K562 (cell line): ENCODE measurements at regions not wholly inside any gene's neighbourhood (a gene's known extent, or its start where the extent isn't known, plus 50 kb on each side); places are given as distances from the start of the nearest gene placed in this dataset.
A peak's percentile ranks its signal among the peaks of the same experiment; 100 is the strongest.

ENCODE experiments used
- BCOR ChIP-seq: fragments of 450-650 bp; IDR thresholded peaks from 2 replicates; pipeline ENCODE4 v1.6.1; 2016
- CCAR2 ChIP-seq: fragments of 200-400 bp; formaldehyde crosslinking; IDR thresholded peaks from 2 replicates; pipeline ENCODE4 v1.6.1; 2017; ENCODE audit warnings: mild to moderate bottlenecking, low read depth, low read length
- CREM ChIP-seq: IDR thresholded peaks from 2 replicates; pipeline ENCODE4 v1.6.1; 2014; ENCODE audit warnings: antibody characterized with exemption, low read depth
- ETS2 ChIP-seq: IDR thresholded peaks from 2 replicates; pipeline ENCODE4 v1.6.1; 2016; ENCODE audit warnings: borderline replicate concordance, missing genetic modification characterization, mild to moderate bottlenecking, moderate library complexity, missing compliant biosample characterization; ENCODE audit not compliant: poor library complexity, severe bottlenecking
- FIP1L1 ChIP-seq: fragments of 200-400 bp; formaldehyde crosslinking; IDR thresholded peaks from 2 replicates; pipeline ENCODE4 v1.6.1; 2018; ENCODE audit warnings: mild to moderate bottlenecking, low read depth, low read length; ENCODE audit not compliant: poor library complexity, severe bottlenecking
- FOXP1 ChIP-seq: sonication (generic); formaldehyde crosslinking; IDR thresholded peaks from 2 replicates; pipeline ENCODE4 v1.8.0; 2022; ENCODE audit warnings: mild to moderate bottlenecking, missing genetic modification reagents
- GATAD2A ChIP-seq: fragments of 450-650 bp; IDR thresholded peaks from 2 replicates; pipeline ENCODE4 v1.6.1; 2017
- HDAC1 ChIP-seq, 2 experiments: fragments of 450-650 bp; IDR thresholded peaks; 2 replicates each; pipeline ENCODE4 v1.6.1; 2016 to 2017; ENCODE audit warnings: inconsistent platforms in 1 of 2, mild to moderate bottlenecking in 1 of 2, moderate library complexity in 1 of 2
- HIVEP1 ChIP-seq: fragments of 250-450 bp; sonication (Bioruptor Pico); IDR thresholded peaks from 2 replicates; pipeline ENCODE4 v1.4.0; 2020; ENCODE audit warnings: mild to moderate bottlenecking
- HNRNPH1 ChIP-seq: fragments of 200-400 bp; formaldehyde crosslinking; optimal IDR thresholded peaks from 2 replicates; pipeline ENCODE3; 2017; ENCODE audit warnings: low read depth, mild to moderate bottlenecking, low read length, moderate library complexity
- KLF16 ChIP-seq: IDR thresholded peaks from 2 replicates; pipeline ENCODE4 v1.6.1; 2016; ENCODE audit warnings: antibody characterized with exemption
- MEF2D ChIP-seq: conservative IDR thresholded peaks from 2 replicates; pipeline ENCODE4 v1.6.1; 2016; ENCODE audit warnings: low read depth, missing genetic modification characterization, missing compliant biosample characterization
- NBN ChIP-seq: fragments of 450-650 bp; IDR thresholded peaks from 2 replicates; pipeline ENCODE4 v1.6.1; 2016; ENCODE audit warnings: low read depth, mild to moderate bottlenecking
- PCBP2 ChIP-seq: fragments of 200-400 bp; formaldehyde crosslinking; IDR thresholded peaks from 2 replicates; pipeline ENCODE4 v1.6.1; 2018; ENCODE audit warnings: low read length, low read depth, mild to moderate bottlenecking, moderate library complexity; ENCODE audit not compliant: poor library complexity, severe bottlenecking
- RBM39 ChIP-seq: fragments of 200-400 bp; formaldehyde crosslinking; optimal IDR thresholded peaks from 2 replicates; pipeline ENCODE3; 2018; ENCODE audit warnings: low read depth, low read length
- ZFP36 ChIP-seq: fragments of 150-350 bp; IDR thresholded peaks from 2 replicates; pipeline ENCODE4 v1.6.1; 2018; ENCODE audit warnings: low read length, low read depth; ENCODE audit not compliant: partially characterized antibody
- ZNF134 ChIP-seq: fragments of 250-450 bp; sonication (Bioruptor Pico); conservative IDR thresholded peaks from 2 replicates; pipeline ENCODE4 v1.4.0; 2020
- ZNF764 ChIP-seq: fragments of 250-450 bp; sonication (Bioruptor Pico); IDR thresholded peaks from 2 replicates; pipeline ENCODE4 v1.4.0; 2020; ENCODE audit warnings: low read depth, mild to moderate bottlenecking, moderate library complexity
- ZNF780A ChIP-seq: fragments of 250-450 bp; sonication (Bioruptor Pico); IDR thresholded peaks from 2 replicates; pipeline ENCODE4 v1.5.0; 2021; ENCODE audit warnings: mild to moderate bottlenecking
- TF ChIP-seq, protein P1 (sequence below): fragments of 250-450 bp; sonication (Bioruptor Pico); IDR thresholded peaks from 2 replicates; pipeline ENCODE4 v1.4.0; 2020
- TF ChIP-seq, protein P2 (sequence below): fragments of 250-450 bp; sonication (Bioruptor Pico); IDR thresholded peaks from 2 replicates; pipeline ENCODE4 v1.4.0; 2020; ENCODE audit warnings: mild to moderate bottlenecking
- TF ChIP-seq, protein P3 (sequence below): sonication (generic); formaldehyde crosslinking; IDR thresholded peaks from 2 replicates; pipeline ENCODE4 v1.8.0; 2022; ENCODE audit warnings: mild to moderate bottlenecking, missing genetic modification reagents

DNA sequence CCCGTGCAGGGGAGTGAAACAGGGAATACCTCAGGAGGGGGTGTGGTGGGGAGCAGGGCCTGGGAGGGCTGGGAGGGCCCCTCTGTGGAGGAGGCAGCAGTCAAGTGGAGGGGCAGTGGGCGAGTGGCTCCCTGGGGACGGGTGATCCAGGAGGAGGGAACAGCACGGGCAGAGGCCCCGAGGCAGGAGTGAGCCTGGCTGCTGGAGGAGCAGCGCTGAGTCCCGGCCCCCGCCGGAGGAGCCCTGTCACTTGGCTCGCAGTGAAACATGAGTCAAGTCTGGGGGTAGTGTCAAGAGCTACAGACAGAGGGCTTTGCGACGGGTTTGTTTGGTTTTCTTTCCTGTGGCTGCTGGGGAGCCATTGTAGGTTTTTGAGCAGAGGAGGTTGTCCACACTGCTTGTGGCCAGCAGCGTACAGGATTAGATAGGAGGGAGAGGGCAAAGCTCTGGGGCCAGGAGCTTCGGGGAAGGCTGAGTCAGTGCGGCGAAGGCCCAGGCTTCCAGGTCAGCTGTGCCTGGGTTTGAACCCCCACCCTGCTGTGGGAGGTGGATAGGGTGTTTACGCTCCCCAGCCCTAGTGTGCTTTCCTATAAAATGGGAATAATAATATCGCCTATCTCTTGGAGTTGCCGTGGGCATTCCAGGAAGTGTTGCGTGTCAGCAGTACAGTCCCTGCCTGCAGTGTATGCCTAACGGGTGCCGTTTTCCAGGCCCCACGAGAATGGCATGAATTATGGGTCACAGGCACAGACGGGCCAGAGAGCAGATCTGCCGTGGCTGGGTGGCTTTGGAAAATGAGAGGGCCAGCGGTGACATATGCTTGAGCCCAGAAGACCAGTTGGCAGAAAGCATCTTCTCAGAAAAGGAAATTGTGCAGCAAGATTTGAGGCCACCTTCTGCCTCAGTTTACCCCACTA lies 115.9 kb upstream of the CIBAR2 start (continued):
- TF ChIP-seq FIP1L1, result no peak
- no peak for TF ChIP-seq HIVEP1 (CRISPR knock-in tag)
- TF ChIP-seq, protein P1, sequence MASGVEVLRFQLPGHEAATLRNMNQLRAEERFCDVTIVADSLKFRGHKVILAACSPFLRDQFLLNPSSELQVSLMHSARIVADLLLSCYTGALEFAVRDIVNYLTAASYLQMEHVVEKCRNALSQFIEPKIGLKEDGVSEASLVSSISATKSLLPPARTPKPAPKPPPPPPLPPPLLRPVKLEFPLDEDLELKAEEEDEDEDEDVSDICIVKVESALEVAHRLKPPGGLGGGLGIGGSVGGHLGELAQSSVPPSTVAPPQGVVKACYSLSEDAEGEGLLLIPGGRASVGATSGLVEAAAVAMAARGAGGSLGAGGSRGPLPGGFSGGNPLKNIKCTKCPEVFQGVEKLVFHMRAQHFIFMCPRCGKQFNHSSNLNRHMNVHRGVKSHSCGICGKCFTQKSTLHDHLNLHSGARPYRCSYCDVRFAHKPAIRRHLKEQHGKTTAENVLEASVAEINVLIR, result no peak
- TF ChIP-seq HDAC1 (IDR thresholded peaks at IDR 0.05), result 0 out of 4 replicates have a peak, but pooled peaks of 1 of the 2 experiments have one; percentile 33
- TF ChIP-seq RBM39, result no peak
- TF ChIP-seq CCAR2, result no peak
- TF ChIP-seq CREM, result 0 out of 2 replicates have a peak, but pooled peaks have one; percentile 20
- TF ChIP-seq KLF16, result no peak
- TF ChIP-seq GATAD2A, result no peak
- no peak for TF ChIP-seq ZNF764 (CRISPR knock-in tag)
- no peak for TF ChIP-seq HNRNPH1
- TF ChIP-seq, protein P2, sequence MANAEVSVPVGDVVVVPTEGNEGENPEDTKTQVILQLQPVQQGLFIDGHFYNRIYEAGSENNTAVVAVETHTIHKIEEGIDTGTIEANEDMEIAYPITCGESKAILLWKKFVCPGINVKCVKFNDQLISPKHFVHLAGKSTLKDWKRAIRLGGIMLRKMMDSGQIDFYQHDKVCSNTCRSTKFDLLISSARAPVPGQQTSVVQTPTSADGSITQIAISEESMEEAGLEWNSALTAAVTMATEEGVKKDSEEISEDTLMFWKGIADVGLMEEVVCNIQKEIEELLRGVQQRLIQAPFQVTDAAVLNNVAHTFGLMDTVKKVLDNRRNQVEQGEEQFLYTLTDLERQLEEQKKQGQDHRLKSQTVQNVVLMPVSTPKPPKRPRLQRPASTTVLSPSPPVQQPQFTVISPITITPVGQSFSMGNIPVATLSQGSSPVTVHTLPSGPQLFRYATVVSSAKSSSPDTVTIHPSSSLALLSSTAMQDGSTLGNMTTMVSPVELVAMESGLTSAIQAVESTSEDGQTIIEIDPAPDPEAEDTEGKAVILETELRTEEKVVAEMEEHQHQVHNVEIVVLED (CRISPR knock-in tag), result no peak
- no peak for TF ChIP-seq NBN
- peak; percentile 83 for TF ChIP-seq ZFP36
- no peak for TF ChIP-seq ETS2
- TF ChIP-seq MEF2D (tag), result no peak
- TF ChIP-seq ZNF780A (CRISPR knock-in tag), result no peak
- no peak for TF ChIP-seq PCBP2
- no peak for TF ChIP-seq ZNF134 (CRISPR knock-in tag)
- TF ChIP-seq FOXP1 (CRISPR knock-in tag), result 0 out of 2 replicates have a peak, but pooled peaks have one; percentile 41
- TF ChIP-seq BCOR, result 0 out of 2 replicates have a peak, but pooled peaks have one; percentile 14
- TF ChIP-seq, protein P3, sequence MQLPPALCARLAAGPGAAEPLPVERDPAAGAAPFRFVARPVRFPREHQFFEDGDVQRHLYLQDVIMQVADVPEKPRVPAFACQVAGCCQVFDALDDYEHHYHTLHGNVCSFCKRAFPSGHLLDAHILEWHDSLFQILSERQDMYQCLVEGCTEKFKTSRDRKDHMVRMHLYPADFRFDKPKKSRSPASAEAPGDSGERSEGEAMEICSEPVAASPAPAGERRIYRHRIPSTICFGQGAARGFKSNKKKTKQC (CRISPR knock-in tag), result 0 out of 2 replicates have a peak, but pooled peaks have one; percentile 37
